ENCODE measurements at regions not wholly inside any gene's neighbourhood (a gene's known extent, or its start where the extent isn't known, plus 50 kb on each side); places are given as distances from the start of the nearest gene placed in this dataset.

GRCh38 chr6:130679684-130680083 lies 147.5 kb upstream of the SMLR1 start:
- no peak for TF ChIP-seq POLR2AphosphoS5 (IDR thresholded peaks at IDR 0.05)
- TF ChIP-seq, protein P1, sequence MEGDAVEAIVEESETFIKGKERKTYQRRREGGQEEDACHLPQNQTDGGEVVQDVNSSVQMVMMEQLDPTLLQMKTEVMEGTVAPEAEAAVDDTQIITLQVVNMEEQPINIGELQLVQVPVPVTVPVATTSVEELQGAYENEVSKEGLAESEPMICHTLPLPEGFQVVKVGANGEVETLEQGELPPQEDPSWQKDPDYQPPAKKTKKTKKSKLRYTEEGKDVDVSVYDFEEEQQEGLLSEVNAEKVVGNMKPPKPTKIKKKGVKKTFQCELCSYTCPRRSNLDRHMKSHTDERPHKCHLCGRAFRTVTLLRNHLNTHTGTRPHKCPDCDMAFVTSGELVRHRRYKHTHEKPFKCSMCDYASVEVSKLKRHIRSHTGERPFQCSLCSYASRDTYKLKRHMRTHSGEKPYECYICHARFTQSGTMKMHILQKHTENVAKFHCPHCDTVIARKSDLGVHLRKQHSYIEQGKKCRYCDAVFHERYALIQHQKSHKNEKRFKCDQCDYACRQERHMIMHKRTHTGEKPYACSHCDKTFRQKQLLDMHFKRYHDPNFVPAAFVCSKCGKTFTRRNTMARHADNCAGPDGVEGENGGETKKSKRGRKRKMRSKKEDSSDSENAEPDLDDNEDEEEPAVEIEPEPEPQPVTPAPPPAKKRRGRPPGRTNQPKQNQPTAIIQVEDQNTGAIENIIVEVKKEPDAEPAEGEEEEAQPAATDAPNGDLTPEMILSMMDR (IDR thresholded peaks at IDR 0.05; ENCODE audit: poor library complexity, severe bottlenecking), result no peak
- TF ChIP-seq MXI1 (conservative IDR thresholded peaks at IDR 0.05; ENCODE audit: poor library complexity, severe bottlenecking), result no peak
- no peak for TF ChIP-seq EZH2 (IDR thresholded peaks at IDR 0.05; ENCODE audit: borderline replicate concordance, insufficient read depth, low read length, poor library complexity, severe bottlenecking)
- no peak for TF ChIP-seq RAD21 (conservative IDR thresholded peaks at IDR 0.05)
- TF ChIP-seq, protein P2, sequence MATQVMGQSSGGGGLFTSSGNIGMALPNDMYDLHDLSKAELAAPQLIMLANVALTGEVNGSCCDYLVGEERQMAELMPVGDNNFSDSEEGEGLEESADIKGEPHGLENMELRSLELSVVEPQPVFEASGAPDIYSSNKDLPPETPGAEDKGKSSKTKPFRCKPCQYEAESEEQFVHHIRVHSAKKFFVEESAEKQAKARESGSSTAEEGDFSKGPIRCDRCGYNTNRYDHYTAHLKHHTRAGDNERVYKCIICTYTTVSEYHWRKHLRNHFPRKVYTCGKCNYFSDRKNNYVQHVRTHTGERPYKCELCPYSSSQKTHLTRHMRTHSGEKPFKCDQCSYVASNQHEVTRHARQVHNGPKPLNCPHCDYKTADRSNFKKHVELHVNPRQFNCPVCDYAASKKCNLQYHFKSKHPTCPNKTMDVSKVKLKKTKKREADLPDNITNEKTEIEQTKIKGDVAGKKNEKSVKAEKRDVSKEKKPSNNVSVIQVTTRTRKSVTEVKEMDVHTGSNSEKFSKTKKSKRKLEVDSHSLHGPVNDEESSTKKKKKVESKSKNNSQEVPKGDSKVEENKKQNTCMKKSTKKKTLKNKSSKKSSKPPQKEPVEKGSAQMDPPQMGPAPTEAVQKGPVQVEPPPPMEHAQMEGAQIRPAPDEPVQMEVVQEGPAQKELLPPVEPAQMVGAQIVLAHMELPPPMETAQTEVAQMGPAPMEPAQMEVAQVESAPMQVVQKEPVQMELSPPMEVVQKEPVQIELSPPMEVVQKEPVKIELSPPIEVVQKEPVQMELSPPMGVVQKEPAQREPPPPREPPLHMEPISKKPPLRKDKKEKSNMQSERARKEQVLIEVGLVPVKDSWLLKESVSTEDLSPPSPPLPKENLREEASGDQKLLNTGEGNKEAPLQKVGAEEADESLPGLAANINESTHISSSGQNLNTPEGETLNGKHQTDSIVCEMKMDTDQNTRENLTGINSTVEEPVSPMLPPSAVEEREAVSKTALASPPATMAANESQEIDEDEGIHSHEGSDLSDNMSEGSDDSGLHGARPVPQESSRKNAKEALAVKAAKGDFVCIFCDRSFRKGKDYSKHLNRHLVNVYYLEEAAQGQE (IDR thresholded peaks at IDR 0.05; ENCODE audit: borderline replicate concordance), result no peak
- no peak for TF ChIP-seq EP300 (conservative IDR thresholded peaks at IDR 0.05; ENCODE audit: poor library complexity, severe bottlenecking)

Data from neural cell (in vitro differentiated cells).